Neural cell (in vitro differentiated cells): ENCODE measurements at regions not wholly inside any gene's neighbourhood (a gene's known extent, or its start where the extent isn't known, plus 50 kb on each side); places are given as distances from the start of the nearest gene placed in this dataset.

ENCODE experiments used
- EP300 ChIP-seq: fragments of 450-650 bp; conservative IDR thresholded peaks from 2 replicates; pipeline ENCODE4 v1.6.1; 2014; ENCODE audit warnings: antibody characterized with exemption, mild to moderate bottlenecking, moderate library complexity; ENCODE audit not compliant: poor library complexity, severe bottlenecking
- SMC3 ChIP-seq: fragments of 450-650 bp; conservative IDR thresholded peaks from 2 replicates; pipeline ENCODE4 v1.6.1; 2014; ENCODE audit warnings: antibody characterized with exemption, mild to moderate bottlenecking, moderate library complexity; ENCODE audit not compliant: poor library complexity
- TF ChIP-seq, protein P1 (sequence below): fragments of 450-650 bp; IDR thresholded peaks from 2 replicates; pipeline ENCODE4 v1.5.1; 2014; ENCODE audit warnings: antibody characterized with exemption, mild to moderate bottlenecking, moderate library complexity; ENCODE audit not compliant: poor library complexity, severe bottlenecking
- TF ChIP-seq, protein P2 (sequence below): IDR thresholded peaks from 2 replicates; pipeline ENCODE4 v1.6.1; 2012; ENCODE audit warnings: borderline replicate concordance

GRCh38 chr3:190224863-190225692 lies 97.2 kb downstream of the CLDN1 start:
- TF ChIP-seq, protein P1, sequence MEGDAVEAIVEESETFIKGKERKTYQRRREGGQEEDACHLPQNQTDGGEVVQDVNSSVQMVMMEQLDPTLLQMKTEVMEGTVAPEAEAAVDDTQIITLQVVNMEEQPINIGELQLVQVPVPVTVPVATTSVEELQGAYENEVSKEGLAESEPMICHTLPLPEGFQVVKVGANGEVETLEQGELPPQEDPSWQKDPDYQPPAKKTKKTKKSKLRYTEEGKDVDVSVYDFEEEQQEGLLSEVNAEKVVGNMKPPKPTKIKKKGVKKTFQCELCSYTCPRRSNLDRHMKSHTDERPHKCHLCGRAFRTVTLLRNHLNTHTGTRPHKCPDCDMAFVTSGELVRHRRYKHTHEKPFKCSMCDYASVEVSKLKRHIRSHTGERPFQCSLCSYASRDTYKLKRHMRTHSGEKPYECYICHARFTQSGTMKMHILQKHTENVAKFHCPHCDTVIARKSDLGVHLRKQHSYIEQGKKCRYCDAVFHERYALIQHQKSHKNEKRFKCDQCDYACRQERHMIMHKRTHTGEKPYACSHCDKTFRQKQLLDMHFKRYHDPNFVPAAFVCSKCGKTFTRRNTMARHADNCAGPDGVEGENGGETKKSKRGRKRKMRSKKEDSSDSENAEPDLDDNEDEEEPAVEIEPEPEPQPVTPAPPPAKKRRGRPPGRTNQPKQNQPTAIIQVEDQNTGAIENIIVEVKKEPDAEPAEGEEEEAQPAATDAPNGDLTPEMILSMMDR: peak; percentile 49
- TF ChIP-seq, protein P2, sequence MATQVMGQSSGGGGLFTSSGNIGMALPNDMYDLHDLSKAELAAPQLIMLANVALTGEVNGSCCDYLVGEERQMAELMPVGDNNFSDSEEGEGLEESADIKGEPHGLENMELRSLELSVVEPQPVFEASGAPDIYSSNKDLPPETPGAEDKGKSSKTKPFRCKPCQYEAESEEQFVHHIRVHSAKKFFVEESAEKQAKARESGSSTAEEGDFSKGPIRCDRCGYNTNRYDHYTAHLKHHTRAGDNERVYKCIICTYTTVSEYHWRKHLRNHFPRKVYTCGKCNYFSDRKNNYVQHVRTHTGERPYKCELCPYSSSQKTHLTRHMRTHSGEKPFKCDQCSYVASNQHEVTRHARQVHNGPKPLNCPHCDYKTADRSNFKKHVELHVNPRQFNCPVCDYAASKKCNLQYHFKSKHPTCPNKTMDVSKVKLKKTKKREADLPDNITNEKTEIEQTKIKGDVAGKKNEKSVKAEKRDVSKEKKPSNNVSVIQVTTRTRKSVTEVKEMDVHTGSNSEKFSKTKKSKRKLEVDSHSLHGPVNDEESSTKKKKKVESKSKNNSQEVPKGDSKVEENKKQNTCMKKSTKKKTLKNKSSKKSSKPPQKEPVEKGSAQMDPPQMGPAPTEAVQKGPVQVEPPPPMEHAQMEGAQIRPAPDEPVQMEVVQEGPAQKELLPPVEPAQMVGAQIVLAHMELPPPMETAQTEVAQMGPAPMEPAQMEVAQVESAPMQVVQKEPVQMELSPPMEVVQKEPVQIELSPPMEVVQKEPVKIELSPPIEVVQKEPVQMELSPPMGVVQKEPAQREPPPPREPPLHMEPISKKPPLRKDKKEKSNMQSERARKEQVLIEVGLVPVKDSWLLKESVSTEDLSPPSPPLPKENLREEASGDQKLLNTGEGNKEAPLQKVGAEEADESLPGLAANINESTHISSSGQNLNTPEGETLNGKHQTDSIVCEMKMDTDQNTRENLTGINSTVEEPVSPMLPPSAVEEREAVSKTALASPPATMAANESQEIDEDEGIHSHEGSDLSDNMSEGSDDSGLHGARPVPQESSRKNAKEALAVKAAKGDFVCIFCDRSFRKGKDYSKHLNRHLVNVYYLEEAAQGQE: no peak
- TF ChIP-seq EP300 (no peak), SMC3 (peak; percentile 28)
